ENCODE measurements at regions not wholly inside any gene's neighbourhood (a gene's known extent, or its start where the extent isn't known, plus 50 kb on each side); places are given as distances from the start of the nearest gene placed in this dataset.

DNA sequence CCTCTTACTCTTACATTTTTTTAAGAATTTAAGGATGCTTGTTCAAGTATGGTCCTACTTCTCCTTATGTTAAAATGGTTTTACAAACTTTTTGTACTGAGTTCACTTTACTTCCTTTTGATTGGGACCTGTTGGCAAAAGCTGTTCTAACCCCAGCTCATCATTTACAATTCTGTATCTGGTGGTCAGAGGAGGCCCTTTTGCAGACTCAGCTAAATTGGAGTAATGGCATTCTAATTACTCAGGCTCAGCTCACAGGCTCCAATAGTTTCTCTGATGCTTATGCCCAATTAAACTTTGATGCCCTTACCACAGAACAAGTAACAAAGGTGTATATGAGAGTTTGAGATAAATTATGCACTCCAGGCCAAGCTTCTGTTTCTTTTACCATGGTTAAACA is 1632.0 kb downstream of the UQCRFS1 start:
- no peak for DNase-seq

All from hippocampal formation (tissue), 2 donors.